IMR-90 (cell line): ENCODE measurements at regions not wholly inside any gene's neighbourhood (a gene's known extent, or its start where the extent isn't known, plus 50 kb on each side); places are given as distances from the start of the nearest gene placed in this dataset.

Experiments used
- ATAC-seq: fragments of 200-7000 bp; cut with Tn5 transposase; 2 replicates; pipeline ENCODE4 v1.9.1; 2020; ENCODE audit warnings: low read depth, mild to moderate bottlenecking, moderate library complexity
- BruUV-seq: library from RNA; stranded (reverse); fragments of 400-500 nt; replicated peaks from 2 replicates; lab custom pipeline; 2021; lab: Mats Ljungman, UMichigan
- CTCF ChIA-PET: fragments of 300-600 bp; formaldehyde crosslinking; extraction: SDS; loops from one replicate; lab custom pipeline; 2021; ENCODE audit warnings: antibody characterized with exemption; lab: Yijun Ruan, JAX
- POLR2A ChIA-PET: fragments of 300-600 bp; sonication (Branson Sonifier 250); formaldehyde crosslinking; loops from one replicate; lab custom pipeline; 2022; ENCODE audit warnings: antibody characterized with exemption; ENCODE audit not compliant: unreplicated experiment; lab: Charles Lee
- DNase-seq: peaks from one replicate; pipeline ENCODE4 v3.0.0; 2013
- H2AFZ ChIP-seq: replicated peaks from 2 replicates; pipeline ENCODE3; 2013; ENCODE audit warnings: low read length, mild to moderate bottlenecking; ENCODE audit not compliant: poor library complexity
- H2AK5ac ChIP-seq: 2 replicates; pipeline ENCODE4 v1.6.1; 2013; ENCODE audit warnings: low read depth, low read length, inconsistent platforms
- H2AK9ac ChIP-seq: replicated peaks from 2 replicates; pipeline ENCODE3; 2013; ENCODE audit warnings: mild to moderate bottlenecking, low read depth, low read length, moderate library complexity; ENCODE audit not compliant: poor library complexity
- H2BK120ac ChIP-seq: 2 replicates; pipeline ENCODE4 v1.6.1; 2013; ENCODE audit warnings: low read depth, low read length, inconsistent platforms
- H2BK15ac ChIP-seq: 3 replicates; pipeline ENCODE4 v1.6.1; 2013; ENCODE audit warnings: low read depth, low read length, inconsistent platforms
- H2BK20ac ChIP-seq: 2 replicates; pipeline ENCODE4 v1.6.1; 2013; ENCODE audit warnings: low read depth, mild to moderate bottlenecking, inconsistent platforms, low read length, moderate library complexity
- H2BK5ac ChIP-seq: 2 replicates; pipeline ENCODE4 v1.6.1; 2013; ENCODE audit warnings: mild to moderate bottlenecking, low read depth, low read length, inconsistent platforms; ENCODE audit not compliant: poor library complexity, severe bottlenecking
- H3K14ac ChIP-seq: replicated peaks from 2 replicates; pipeline ENCODE4 v1.6.1; 2013; ENCODE audit warnings: low read depth, low read length, inconsistent platforms
- H3K18ac ChIP-seq: 2 replicates; pipeline ENCODE4 v1.6.1; 2013; ENCODE audit warnings: low read depth, low read length, control low read depth
- H3K23ac ChIP-seq: 2 replicates; pipeline ENCODE4 v1.6.1; 2013; ENCODE audit warnings: low read depth, low read length, inconsistent platforms
- H3K27ac ChIP-seq: 2 replicates; pipeline ENCODE4 v1.5.1; 2013; ENCODE audit warnings: mild to moderate bottlenecking, control low read depth, low read length; ENCODE audit not compliant: insufficient read depth
- H3K27me3 ChIP-seq: 2 replicates; pipeline ENCODE4 v1.6.1; 2013; ENCODE audit warnings: low read length; ENCODE audit not compliant: control insufficient read depth, insufficient read depth
- H3K36me3 ChIP-seq: 2 replicates; pipeline ENCODE4 v1.6.1; 2013; ENCODE audit warnings: low read length, mixed read lengths; ENCODE audit not compliant: control insufficient read depth, insufficient read depth
- H3K4ac ChIP-seq: 2 replicates; pipeline ENCODE4 v1.6.1; 2013; ENCODE audit warnings: low read depth, low read length, inconsistent platforms
- H3K4me1 ChIP-seq: 2 replicates; pipeline ENCODE4 v1.6.1; 2013; ENCODE audit warnings: low read length, mixed read lengths; ENCODE audit not compliant: control insufficient read depth, insufficient read depth
- H3K4me2 ChIP-seq: 2 replicates; pipeline ENCODE4 v1.6.1; 2013; ENCODE audit warnings: low read depth, mild to moderate bottlenecking, control low read depth, low read length, moderate library complexity
- H3K4me3 ChIP-seq: 2 replicates; pipeline ENCODE4 v1.5.1; 2013; ENCODE audit warnings: low read depth, mild to moderate bottlenecking, control low read depth, low read length, moderate library complexity; ENCODE audit not compliant: insufficient read depth
- H3K56ac ChIP-seq: 2 replicates; pipeline ENCODE4 v1.6.1; 2013; ENCODE audit warnings: low read length, inconsistent platforms; ENCODE audit not compliant: insufficient read depth; ENCODE audit errors: extremely low read depth
- H3K79me1 ChIP-seq, 2 experiments: 2 replicates each; pipeline ENCODE4 v1.6.1; 2013; ENCODE audit warnings: low read length in 2 of 2, inconsistent platforms in 1 of 2, low read depth in 1 of 2
- H3K9ac ChIP-seq: 2 replicates; pipeline ENCODE4 v1.6.1; 2013; ENCODE audit warnings: low read depth, low read length, control low read depth
- H3K9me1 ChIP-seq: 2 replicates; pipeline ENCODE4 v1.6.1; 2013; ENCODE audit warnings: low read length, inconsistent platforms; ENCODE audit not compliant: insufficient read depth
- H3K9me3 ChIP-seq: 2 replicates; pipeline ENCODE4 v1.6.1; 2013; ENCODE audit warnings: low read length; ENCODE audit not compliant: control insufficient read depth, insufficient read depth
- H4K20me1 ChIP-seq: 2 replicates; pipeline ENCODE4 v1.6.1; 2013; ENCODE audit warnings: low read length, inconsistent platforms; ENCODE audit not compliant: insufficient read depth
- H4K5ac ChIP-seq: 2 replicates; pipeline ENCODE4 v1.6.1; 2013; ENCODE audit warnings: mild to moderate bottlenecking, low read depth, low read length, control low read depth
- H4K8ac ChIP-seq, 2 experiments: 2 replicates each; pipeline ENCODE4 v1.6.1; 2013; ENCODE audit warnings: low read depth in 2 of 2, low read length in 2 of 2, control low read depth in 1 of 2, inconsistent platforms in 1 of 2
- H4K91ac ChIP-seq: 2 replicates; pipeline ENCODE4 v1.6.1; 2013; ENCODE audit warnings: low read depth, low read length, inconsistent platforms; ENCODE audit not compliant: insufficient read depth
- BHLHE40 ChIP-seq: fragments of 150-350 bp; IDR thresholded peaks from 2 replicates; pipeline ENCODE4 v1.6.1; 2016; ENCODE audit warnings: mild to moderate bottlenecking, low read depth, low read length
- CEBPB ChIP-seq: IDR thresholded peaks from 2 replicates; pipeline ENCODE4 v1.6.1; 2012; ENCODE audit warnings: low read depth, low read length, improper control_type of control experiment
- CHD1 ChIP-seq: IDR thresholded peaks from 2 replicates; pipeline ENCODE4 v1.6.1; 2012; ENCODE audit warnings: low read depth, low read length, improper control_type of control experiment
- FOS ChIP-seq: fragments of 150-350 bp; IDR thresholded peaks from 2 replicates; pipeline ENCODE4 v1.6.1; 2016; ENCODE audit warnings: low read depth, low read length
- MAFK ChIP-seq: IDR thresholded peaks from 2 replicates; pipeline ENCODE4 v1.6.1; 2012; ENCODE audit warnings: low read depth, low read length, improper control_type of control experiment
- MAZ ChIP-seq: IDR thresholded peaks from 2 replicates; pipeline ENCODE4 v1.6.1; 2012; ENCODE audit warnings: low read depth, mild to moderate bottlenecking, low read length, improper control_type of control experiment, moderate library complexity, borderline replicate concordance
- MXI1 ChIP-seq: IDR thresholded peaks from 2 replicates; pipeline ENCODE4 v1.6.1; 2012; ENCODE audit warnings: low read depth, mild to moderate bottlenecking, low read length, moderate library complexity, borderline replicate concordance
- NFE2L2 ChIP-seq: fragments of 150-350 bp; IDR thresholded peaks from 2 replicates; pipeline ENCODE4 v1.6.1; 2016; ENCODE audit warnings: low read depth, mild to moderate bottlenecking, low read length
- POLR2A ChIP-seq: IDR thresholded peaks from 2 replicates; pipeline ENCODE4 v1.6.1; 2012; ENCODE audit warnings: mild to moderate bottlenecking, low read depth, low read length
- RAD21 ChIP-seq: IDR thresholded peaks from 2 replicates; pipeline ENCODE4 v1.6.1; 2012; ENCODE audit warnings: low read length, improper control_type of control experiment
- RCOR1 ChIP-seq: IDR thresholded peaks from 2 replicates; pipeline ENCODE4 v1.6.1; 2012; ENCODE audit warnings: mild to moderate bottlenecking, low read length, improper control_type of control experiment; ENCODE audit not compliant: insufficient replicate concordance
- RFX5 ChIP-seq: IDR thresholded peaks from 2 replicates; pipeline ENCODE4 v1.8.0; 2012; ENCODE audit warnings: low read depth, mild to moderate bottlenecking, low read length, moderate library complexity
- SMC3 ChIP-seq: fragments of 150-350 bp; IDR thresholded peaks from 2 replicates; pipeline ENCODE4 v1.6.1; 2016; ENCODE audit warnings: low read depth, mild to moderate bottlenecking, antibody characterized with exemption, low read length, moderate library complexity
- WGBS, 2 experiments: methylation state at CpG; one replicate each; pipeline versions ENCODE4 v1.1.5 to v1.1.7; 2013; ENCODE audit warnings: missing lambda C conversion rate in 2 of 2; ENCODE audit not compliant: insufficient read length in 1 of 2; ENCODE audit errors: extremely low coverage in 2 of 2; 5-methylcytosine and 5-hydroxymethylcytosine counted together
- dilution Hi-C: fragments of 300-500 bp; cut with HindIII; formaldehyde crosslinking; loops from one replicate; pipeline ENCODE4 v1.14.3; 2018; ENCODE audit warnings: low sequenced_read_pairs; ENCODE audit not compliant: unreplicated experiment
- in situ Hi-C: fragments of 300-500 bp; cut with MboI; formaldehyde crosslinking; loops from 3 replicates; pipeline ENCODE4 v1.14.3; 2019; ENCODE audit warnings: low sequenced_read_pairs, inconsistent platforms, mixed read lengths
- intact Hi-C: fragments of 100-400 bp; cut with micrococcal nuclease; formaldehyde crosslinking; loops from 2 replicates; pipeline ENCODE4 v1.10.0; 2022
- TF ChIP-seq, protein P1 (sequence below): conservative IDR thresholded peaks from 2 replicates; pipeline ENCODE4 v1.5.1; 2012; ENCODE audit warnings: mild to moderate bottlenecking, low read depth, low read length, improper control_type of control experiment
- TF ChIP-seq, protein P2 (sequence below): fragments of 150-350 bp; IDR thresholded peaks from 2 replicates; pipeline ENCODE4 v1.6.1; 2017; ENCODE audit warnings: mild to moderate bottlenecking, antibody characterized with exemption, low read length, low read depth
- TF ChIP-seq, protein P3 (sequence below): fragments of 150-350 bp; IDR thresholded peaks from 2 replicates; pipeline ENCODE4 v1.6.1; 2016; ENCODE audit warnings: low read depth, mild to moderate bottlenecking, low read length, moderate library complexity, borderline replicate concordance

DNA sequence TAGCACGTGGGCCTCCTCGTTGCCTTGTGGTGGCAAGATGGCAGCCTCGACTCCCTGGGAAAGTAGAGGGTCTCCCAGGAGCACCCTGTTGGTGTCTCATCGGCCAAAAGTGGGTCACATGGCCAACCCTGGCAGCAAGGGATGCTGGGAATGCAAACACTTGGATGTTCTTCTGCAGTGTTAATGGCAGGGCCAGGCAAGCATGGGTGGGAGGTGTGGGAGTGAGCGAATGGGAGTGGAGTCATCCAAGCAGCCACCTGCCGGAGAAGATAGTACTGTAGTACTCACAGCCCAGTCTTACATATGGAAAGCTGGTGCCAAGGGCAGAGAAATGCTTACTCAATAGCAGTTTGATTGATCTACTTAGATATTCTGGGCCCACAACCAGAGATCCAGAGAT, 122.2 kb downstream of the INHBB start:
- intact Hi-C loops: no loop called here
- TF ChIP-seq POLR2A: no peak
- TF ChIP-seq NFE2L2: no peak
- no peak for TF ChIP-seq BHLHE40
- TF ChIP-seq, protein P1, sequence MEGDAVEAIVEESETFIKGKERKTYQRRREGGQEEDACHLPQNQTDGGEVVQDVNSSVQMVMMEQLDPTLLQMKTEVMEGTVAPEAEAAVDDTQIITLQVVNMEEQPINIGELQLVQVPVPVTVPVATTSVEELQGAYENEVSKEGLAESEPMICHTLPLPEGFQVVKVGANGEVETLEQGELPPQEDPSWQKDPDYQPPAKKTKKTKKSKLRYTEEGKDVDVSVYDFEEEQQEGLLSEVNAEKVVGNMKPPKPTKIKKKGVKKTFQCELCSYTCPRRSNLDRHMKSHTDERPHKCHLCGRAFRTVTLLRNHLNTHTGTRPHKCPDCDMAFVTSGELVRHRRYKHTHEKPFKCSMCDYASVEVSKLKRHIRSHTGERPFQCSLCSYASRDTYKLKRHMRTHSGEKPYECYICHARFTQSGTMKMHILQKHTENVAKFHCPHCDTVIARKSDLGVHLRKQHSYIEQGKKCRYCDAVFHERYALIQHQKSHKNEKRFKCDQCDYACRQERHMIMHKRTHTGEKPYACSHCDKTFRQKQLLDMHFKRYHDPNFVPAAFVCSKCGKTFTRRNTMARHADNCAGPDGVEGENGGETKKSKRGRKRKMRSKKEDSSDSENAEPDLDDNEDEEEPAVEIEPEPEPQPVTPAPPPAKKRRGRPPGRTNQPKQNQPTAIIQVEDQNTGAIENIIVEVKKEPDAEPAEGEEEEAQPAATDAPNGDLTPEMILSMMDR: no peak
- TF ChIP-seq SMC3: no peak
- no peak for TF ChIP-seq MAFK
- TF ChIP-seq MAZ: no peak
- TF ChIP-seq, protein P2, sequence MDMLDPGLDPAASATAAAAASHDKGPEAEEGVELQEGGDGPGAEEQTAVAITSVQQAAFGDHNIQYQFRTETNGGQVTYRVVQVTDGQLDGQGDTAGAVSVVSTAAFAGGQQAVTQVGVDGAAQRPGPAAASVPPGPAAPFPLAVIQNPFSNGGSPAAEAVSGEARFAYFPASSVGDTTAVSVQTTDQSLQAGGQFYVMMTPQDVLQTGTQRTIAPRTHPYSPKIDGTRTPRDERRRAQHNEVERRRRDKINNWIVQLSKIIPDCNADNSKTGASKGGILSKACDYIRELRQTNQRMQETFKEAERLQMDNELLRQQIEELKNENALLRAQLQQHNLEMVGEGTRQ: no peak
- no peak for TF ChIP-seq RCOR1
- TF ChIP-seq RFX5: no peak
- no peak for TF ChIP-seq MXI1
- TF ChIP-seq CHD1: no peak
- TF ChIP-seq, protein P3, sequence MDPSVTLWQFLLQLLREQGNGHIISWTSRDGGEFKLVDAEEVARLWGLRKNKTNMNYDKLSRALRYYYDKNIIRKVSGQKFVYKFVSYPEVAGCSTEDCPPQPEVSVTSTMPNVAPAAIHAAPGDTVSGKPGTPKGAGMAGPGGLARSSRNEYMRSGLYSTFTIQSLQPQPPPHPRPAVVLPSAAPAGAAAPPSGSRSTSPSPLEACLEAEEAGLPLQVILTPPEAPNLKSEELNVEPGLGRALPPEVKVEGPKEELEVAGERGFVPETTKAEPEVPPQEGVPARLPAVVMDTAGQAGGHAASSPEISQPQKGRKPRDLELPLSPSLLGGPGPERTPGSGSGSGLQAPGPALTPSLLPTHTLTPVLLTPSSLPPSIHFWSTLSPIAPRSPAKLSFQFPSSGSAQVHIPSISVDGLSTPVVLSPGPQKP: no peak
- no peak for TF ChIP-seq CEBPB
- TF ChIP-seq RAD21: no peak
- no peak for TF ChIP-seq FOS

More for the DNA sequence above, 122.2 kb downstream of the INHBB start:
- no peak overlapping the region for H3K23ac ChIP-seq
- no peak overlapping the region; the same call in 1 of the 2 replicates for H3K4ac ChIP-seq
- CTCF ChIA-PET: no interaction called here
- no peak overlapping the region for H3K4me3 ChIP-seq
- no CpG with 5 or more reads among the region's 6 CpGs for WGBS, 2 experiments
- H2AK9ac ChIP-seq: no peak overlapping the region
- in situ Hi-C loops: no loop called here
- no peak overlapping the region for H2BK5ac ChIP-seq
- H4K5ac ChIP-seq: no peak overlapping the region
- no TSS peak for BruUV-seq
- peaks cover 27% of the 10 kb centered on the region for H3K4me1 ChIP-seq
- H2BK120ac ChIP-seq: no peak overlapping the region
- H3K4me2 ChIP-seq: no peak overlapping the region
- H3K36me3 ChIP-seq: no peaks in the 10 kb centered on the region
- H4K20me1 ChIP-seq: no peaks in the 10 kb centered on the region
- no peaks in the 10 kb centered on the region for H3K79me1 ChIP-seq
- POLR2A ChIA-PET: no interaction called here
- no peak overlapping the region for H2BK15ac ChIP-seq
- peak overlapping the region; percentile 7; the same call in 1 of the 2 replicates for H2AK5ac ChIP-seq
- H2BK20ac ChIP-seq: peak overlapping the region; percentile 54
- H4K8ac ChIP-seq: no peak overlapping the region
- no peak overlapping the region for H3K27ac ChIP-seq
- H3K56ac ChIP-seq: no peak overlapping the region
- peaks cover 10% of the 10 kb centered on the region for H3K9me1 ChIP-seq
- H3K14ac ChIP-seq: no peak overlapping the region
- dilution Hi-C loops: no loop called here
- no peaks in the 10 kb centered on the region for H3K27me3 ChIP-seq
- ATAC-seq (no peak), DNase-seq (no peak)
- peak overlapping the region; percentile 19 for H2AFZ ChIP-seq
- peak overlapping the region; percentile 19; the same call in 1 of the 2 replicates for H4K91ac ChIP-seq
- H3K9ac ChIP-seq: no peak overlapping the region
- H3K18ac ChIP-seq: no peak overlapping the region
- H3K9me3 ChIP-seq: peaks cover 8% of the 10 kb centered on the region
